ENCODE measurements at regions not wholly inside any gene's neighbourhood (a gene's known extent, or its start where the extent isn't known, plus 50 kb on each side); places are given as distances from the start of the nearest gene placed in this dataset.

GRCh38 chr4:79266136-79266535, 59.7 kb downstream of the NAA11 start:
- no peak overlapping the region for H3K4ac ChIP-seq (ENCODE audit: low read depth, low read length)
- no peak overlapping the region for H2BK15ac ChIP-seq (replicated peaks; ENCODE audit: low read depth)
- H3K23ac ChIP-seq (ENCODE audit: low read length) = no peak overlapping the region
- no peak overlapping the region for H3K4me3 ChIP-seq (ENCODE audit: low read length)
- H3K27ac ChIP-seq (ENCODE audit: low read depth, low read length) = no peak overlapping the region
- no CpG with 5 or more reads among the region's 3 CpGs for WGBS (ENCODE audit: extremely low coverage, insufficient coverage, low lambda C conversion rate)
- H2BK5ac ChIP-seq (ENCODE audit: low read length) = no peak overlapping the region
- no peak overlapping the region for H2AK5ac ChIP-seq (ENCODE audit: low read length)
- H4K8ac ChIP-seq (ENCODE audit: low read depth, low read length) = no peak overlapping the region
- no peak for DNase-seq
- no peak overlapping the region for H3K9ac ChIP-seq (ENCODE audit: low read length)
- no peak overlapping the region for H3K4me2 ChIP-seq (ENCODE audit: low read length)
- no peaks in the 10 kb centered on the region for H3K4me1 ChIP-seq (ENCODE audit: control insufficient read depth, low read depth, low read length)
- H4K5ac ChIP-seq (ENCODE audit: low read length) = no peak overlapping the region
- H3K56ac ChIP-seq (ENCODE audit: low read length) = no peak overlapping the region
- H3K79me2 ChIP-seq (ENCODE audit: control insufficient read depth, insufficient read depth, low read length) = no peaks in the 10 kb centered on the region
- no peak overlapping the region for H2BK120ac ChIP-seq (ENCODE audit: low read depth, low read length)
- no peaks in the 10 kb centered on the region for H3K79me1 ChIP-seq (ENCODE audit: low read length)
- H3K27me3 ChIP-seq (ENCODE audit: insufficient read depth, low read length, poor library complexity) = no peaks in the 10 kb centered on the region
- no peaks in the 10 kb centered on the region for H3K36me3 ChIP-seq (ENCODE audit: control insufficient read depth, insufficient read depth, low read length)
- H3K18ac ChIP-seq (ENCODE audit: low read length) = no peak overlapping the region

GRCh38 chr4:79259242-79259641, 66.6 kb downstream of the NAA11 start:
- no peak overlapping the region for H2BK5ac ChIP-seq (ENCODE audit: low read length)
- H3K4ac ChIP-seq (ENCODE audit: low read depth, low read length) = no peak overlapping the region
- H3K4me1 ChIP-seq (ENCODE audit: control insufficient read depth, low read depth, low read length) = no peaks in the 10 kb centered on the region
- no peak overlapping the region for H2BK15ac ChIP-seq (replicated peaks; ENCODE audit: low read depth)
- no peak overlapping the region for H3K56ac ChIP-seq (ENCODE audit: low read length)
- H3K36me3 ChIP-seq (ENCODE audit: control insufficient read depth, insufficient read depth, low read length) = no peaks in the 10 kb centered on the region
- no peaks in the 10 kb centered on the region for H3K27me3 ChIP-seq (ENCODE audit: insufficient read depth, low read length, poor library complexity)
- H3K18ac ChIP-seq (ENCODE audit: low read length) = no peak overlapping the region
- no peak overlapping the region for H3K4me2 ChIP-seq (ENCODE audit: low read length)
- no peak overlapping the region for H3K4me3 ChIP-seq (ENCODE audit: low read length)
- no peak for DNase-seq
- no CpG with 5 or more reads among the region's 2 CpGs for WGBS (ENCODE audit: extremely low coverage, insufficient coverage, low lambda C conversion rate)
- H3K79me2 ChIP-seq (ENCODE audit: control insufficient read depth, insufficient read depth, low read length) = no peaks in the 10 kb centered on the region
- no peak overlapping the region for H2AK5ac ChIP-seq (ENCODE audit: low read length)
- H3K23ac ChIP-seq (ENCODE audit: low read length) = no peak overlapping the region
- H4K5ac ChIP-seq (ENCODE audit: low read length) = no peak overlapping the region
- no peak overlapping the region for H3K27ac ChIP-seq (ENCODE audit: low read depth, low read length)
- H3K79me1 ChIP-seq (ENCODE audit: low read length) = no peaks in the 10 kb centered on the region
- no peak overlapping the region for H4K8ac ChIP-seq (ENCODE audit: low read depth, low read length)
- no peak overlapping the region for H2BK120ac ChIP-seq (ENCODE audit: low read depth, low read length)
- no peak overlapping the region for H3K9ac ChIP-seq (ENCODE audit: low read length)

- Histone ChIP-seq H3K56ac (ENCODE audit: low read length) (no peak overlapping the region), H4K8ac (ENCODE audit: low read depth, low read length) (no peak overlapping the region), H3K23ac (ENCODE audit: low read length) (no peak overlapping the region), H2BK120ac (ENCODE audit: low read depth, low read length) (no peak overlapping the region), H3K4me3 (ENCODE audit: low read length) (no peak overlapping the region), H2BK5ac (ENCODE audit: low read length) (no peak overlapping the region), H3K27me3 (ENCODE audit: insufficient read depth, low read length, poor library complexity) (no peaks in the 10 kb centered on the region), H3K36me3 (ENCODE audit: control insufficient read depth, insufficient read depth, low read length) (no peaks in the 10 kb centered on the region), H3K4me2 (ENCODE audit: low read length) (no peak overlapping the region), H4K5ac (ENCODE audit: low read length) (no peak overlapping the region), H3K18ac (ENCODE audit: low read length) (no peak overlapping the region), H3K27ac (ENCODE audit: low read depth, low read length) (no peak overlapping the region), H2AK5ac (ENCODE audit: low read length) (no peak overlapping the region), H2BK15ac (replicated peaks; ENCODE audit: low read depth) (no peak overlapping the region), H3K4ac (ENCODE audit: low read depth, low read length) (no peak overlapping the region), H3K79me1 (ENCODE audit: low read length) (no peaks in the 10 kb centered on the region), H3K79me2 (ENCODE audit: control insufficient read depth, insufficient read depth, low read length) (no peaks in the 10 kb centered on the region), H3K9ac (ENCODE audit: low read length) (no peak overlapping the region), H3K4me1 (ENCODE audit: control insufficient read depth, low read depth, low read length) (no peaks in the 10 kb centered on the region)
- no peak for DNase-seq
- WGBS (ENCODE audit: extremely low coverage, insufficient coverage, low lambda C conversion rate) = no CpG with 5 or more reads among the region's 2 CpGs
Measured at GRCh38 chr4:79258614-79259176, 67.2 kb downstream of the NAA11 start.

GRCh38 chr4:79257953-79258613, 67.8 kb downstream of the NAA11 start:
- Histone ChIP-seq H3K4me1 (ENCODE audit: control insufficient read depth, low read depth, low read length) (no peaks in the 10 kb centered on the region), H3K56ac (ENCODE audit: low read length) (no peak overlapping the region), H3K36me3 (ENCODE audit: control insufficient read depth, insufficient read depth, low read length) (no peaks in the 10 kb centered on the region), H3K79me1 (ENCODE audit: low read length) (no peaks in the 10 kb centered on the region), H3K18ac (ENCODE audit: low read length) (no peak overlapping the region), H3K27me3 (ENCODE audit: insufficient read depth, low read length, poor library complexity) (no peaks in the 10 kb centered on the region), H4K5ac (ENCODE audit: low read length) (no peak overlapping the region), H3K27ac (ENCODE audit: low read depth, low read length) (no peak overlapping the region), H2BK120ac (ENCODE audit: low read depth, low read length) (no peak overlapping the region), H2BK5ac (ENCODE audit: low read length) (no peak overlapping the region), H3K9ac (ENCODE audit: low read length) (no peak overlapping the region), H3K4me3 (ENCODE audit: low read length) (no peak overlapping the region), H4K8ac (ENCODE audit: low read depth, low read length) (no peak overlapping the region), H3K23ac (ENCODE audit: low read length) (no peak overlapping the region), H2AK5ac (ENCODE audit: low read length) (no peak overlapping the region), H3K4me2 (ENCODE audit: low read length) (no peak overlapping the region), H3K4ac (ENCODE audit: low read depth, low read length) (no peak overlapping the region), H3K79me2 (ENCODE audit: control insufficient read depth, insufficient read depth, low read length) (no peaks in the 10 kb centered on the region), H2BK15ac (replicated peaks; ENCODE audit: low read depth) (no peak overlapping the region)
- DNase-seq = no peak
- no CpG with 5 or more reads among the region's 5 CpGs for WGBS (ENCODE audit: extremely low coverage, insufficient coverage, low lambda C conversion rate)

- no CpG with 5 or more reads among the region's 6 CpGs for WGBS (ENCODE audit: extremely low coverage, insufficient coverage, low lambda C conversion rate)
- Histone ChIP-seq H2BK5ac (ENCODE audit: low read length) (no peak overlapping the region), H4K8ac (ENCODE audit: low read depth, low read length) (no peak overlapping the region), H3K79me2 (ENCODE audit: control insufficient read depth, insufficient read depth, low read length) (no peaks in the 10 kb centered on the region), H3K4me2 (ENCODE audit: low read length) (no peak overlapping the region), H3K18ac (ENCODE audit: low read length) (no peak overlapping the region), H3K4me3 (ENCODE audit: low read length) (no peak overlapping the region), H3K27ac (ENCODE audit: low read depth, low read length) (no peak overlapping the region), H2AK5ac (ENCODE audit: low read length) (no peak overlapping the region), H3K4ac (ENCODE audit: low read depth, low read length) (no peak overlapping the region), H3K56ac (ENCODE audit: low read length) (no peak overlapping the region), H3K79me1 (ENCODE audit: low read length) (no peaks in the 10 kb centered on the region), H2BK120ac (ENCODE audit: low read depth, low read length) (no peak overlapping the region), H4K5ac (ENCODE audit: low read length) (no peak overlapping the region), H3K9ac (ENCODE audit: low read length) (no peak overlapping the region), H3K23ac (ENCODE audit: low read length) (no peak overlapping the region), H3K36me3 (ENCODE audit: control insufficient read depth, insufficient read depth, low read length) (no peaks in the 10 kb centered on the region), H3K27me3 (ENCODE audit: insufficient read depth, low read length, poor library complexity) (no peaks in the 10 kb centered on the region), H3K4me1 (ENCODE audit: control insufficient read depth, low read depth, low read length) (no peaks in the 10 kb centered on the region), H2BK15ac (replicated peaks; ENCODE audit: low read depth) (no peak overlapping the region)
- peak; percentile 65 for DNase-seq
Measured at GRCh38 chr4:79255793-79256192, 70.1 kb downstream of the NAA11 start.

GRCh38 chr4:79253924-79254323, 71.9 kb downstream of the NAA11 start:
- WGBS (ENCODE audit: extremely low coverage, insufficient coverage, low lambda C conversion rate) = no CpG with 5 or more reads among the region's 1 CpG
- no peak overlapping the region for H4K8ac ChIP-seq (ENCODE audit: low read depth, low read length)
- H3K4ac ChIP-seq (ENCODE audit: low read depth, low read length) = no peak overlapping the region
- DNase-seq = no peak
- H3K27ac ChIP-seq (ENCODE audit: low read depth, low read length) = no peak overlapping the region
- no peak overlapping the region for H3K9ac ChIP-seq (ENCODE audit: low read length)
- H2BK120ac ChIP-seq (ENCODE audit: low read depth, low read length) = no peak overlapping the region
- no peaks in the 10 kb centered on the region for H3K79me1 ChIP-seq (ENCODE audit: low read length)
- H3K4me2 ChIP-seq (ENCODE audit: low read length) = no peak overlapping the region
- H2BK5ac ChIP-seq (ENCODE audit: low read length) = no peak overlapping the region
- H4K5ac ChIP-seq (ENCODE audit: low read length) = no peak overlapping the region
- no peak overlapping the region for H3K56ac ChIP-seq (ENCODE audit: low read length)
- H3K79me2 ChIP-seq (ENCODE audit: control insufficient read depth, insufficient read depth, low read length) = no peaks in the 10 kb centered on the region
- H3K18ac ChIP-seq (ENCODE audit: low read length) = no peak overlapping the region
- no peak overlapping the region for H2BK15ac ChIP-seq (replicated peaks; ENCODE audit: low read depth)
- H3K23ac ChIP-seq (ENCODE audit: low read length) = no peak overlapping the region
- H3K4me3 ChIP-seq (ENCODE audit: low read length) = no peak overlapping the region
- no peaks in the 10 kb centered on the region for H3K4me1 ChIP-seq (ENCODE audit: control insufficient read depth, low read depth, low read length)
- no peaks in the 10 kb centered on the region for H3K27me3 ChIP-seq (ENCODE audit: insufficient read depth, low read length, poor library complexity)
- no peaks in the 10 kb centered on the region for H3K36me3 ChIP-seq (ENCODE audit: control insufficient read depth, insufficient read depth, low read length)
- H2AK5ac ChIP-seq (ENCODE audit: low read length) = no peak overlapping the region
